Right kidney (tissue), 1 donor: ENCODE measurements at regions not wholly inside any gene's neighbourhood (a gene's known extent, or its start where the extent isn't known, plus 50 kb on each side); places are given as distances from the start of the nearest gene placed in this dataset.
"Not testable (repeated sequence)": the region's sequence is repeated elsewhere in the genome, so short reads cannot be mapped to it uniquely, and the experiment has no call there.

Experiments used
- DNase-seq: peaks from one replicate; pipeline ENCODE4 v3.0.0-alpha.2; 2016

DNA sequence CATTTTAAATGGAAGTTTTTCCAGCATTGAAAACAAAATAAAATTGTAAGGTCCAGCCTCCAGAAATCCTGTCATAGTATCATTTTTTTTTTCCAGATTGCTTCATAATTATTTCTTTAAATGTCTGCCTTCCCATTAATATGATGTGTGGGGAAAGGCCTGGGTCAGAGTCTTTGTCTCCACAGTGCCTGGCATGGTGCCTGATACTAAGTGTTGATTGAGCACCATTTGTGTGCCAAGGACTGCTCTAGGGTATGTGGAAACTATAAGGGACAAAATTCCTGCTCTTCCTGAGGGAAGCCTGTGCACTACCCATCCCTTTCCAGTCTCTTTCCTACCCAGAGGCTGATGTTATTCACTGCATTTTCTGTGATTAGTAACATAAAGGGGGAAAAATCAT is 53.1 kb upstream of the BEND4 start:
- DNase-seq: no peak

GRCh38 chr4:42216664-42217063 is 64.2 kb upstream of the BEND4 start:
- DNase-seq: no peak

DNA sequence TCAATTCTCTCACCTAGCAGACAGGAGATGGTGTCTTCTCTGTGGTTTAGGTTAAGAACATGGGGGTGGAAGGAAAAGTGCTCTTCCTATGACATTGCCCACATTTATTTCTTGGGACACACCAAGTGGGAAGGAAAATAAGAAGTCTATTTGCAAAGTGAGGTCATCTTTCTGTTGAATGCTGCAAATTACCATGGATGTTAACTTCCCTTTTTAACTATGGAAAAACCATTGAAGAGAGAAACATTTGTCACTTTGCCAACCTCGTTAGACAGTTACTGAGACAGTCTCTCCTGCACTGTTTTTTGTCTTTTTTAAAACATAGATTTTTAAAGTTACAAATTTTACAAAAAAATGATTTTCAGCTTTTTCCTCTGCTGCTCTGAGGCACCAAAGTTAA is 72.8 kb upstream of the BEND4 start:
- no peak for DNase-seq

GRCh38 chr4:42234817-42235216 is 82.4 kb upstream of the BEND4 start:
- DNase-seq: no peak

DNA sequence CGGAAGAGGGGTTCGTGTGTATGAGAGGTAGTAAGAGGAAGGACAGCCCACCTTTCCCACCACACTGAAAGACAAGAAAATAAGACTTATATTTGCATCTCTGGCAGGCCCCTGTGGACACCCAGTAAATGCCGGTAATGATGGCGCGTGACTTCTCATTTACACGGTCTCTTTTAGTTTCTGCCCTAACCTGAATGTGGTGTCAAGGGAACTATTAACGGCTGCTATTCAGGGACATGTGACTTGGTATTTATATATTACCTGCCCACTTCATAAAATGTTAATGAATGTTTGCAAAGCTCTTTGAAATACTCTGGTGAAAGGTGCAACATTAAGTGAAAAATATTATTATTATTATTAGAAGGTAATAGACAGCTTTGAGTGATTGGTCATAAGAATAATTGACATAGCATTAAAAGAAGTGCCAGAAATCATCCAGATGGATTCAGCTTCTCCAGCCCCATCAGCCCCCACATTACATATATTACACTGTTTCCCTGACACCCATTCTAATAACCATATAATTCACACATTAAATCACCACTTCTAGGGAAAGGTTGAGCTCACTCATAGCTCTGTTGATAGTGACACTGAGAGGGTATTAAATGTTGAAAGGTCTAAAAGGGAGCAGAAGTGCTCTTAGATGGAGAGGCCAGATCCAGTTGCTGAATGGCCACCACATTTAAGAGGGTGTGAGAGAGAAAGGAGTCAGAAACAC is 83.0 kb upstream of the BEND4 start:
- DNase-seq: no peak

DNA sequence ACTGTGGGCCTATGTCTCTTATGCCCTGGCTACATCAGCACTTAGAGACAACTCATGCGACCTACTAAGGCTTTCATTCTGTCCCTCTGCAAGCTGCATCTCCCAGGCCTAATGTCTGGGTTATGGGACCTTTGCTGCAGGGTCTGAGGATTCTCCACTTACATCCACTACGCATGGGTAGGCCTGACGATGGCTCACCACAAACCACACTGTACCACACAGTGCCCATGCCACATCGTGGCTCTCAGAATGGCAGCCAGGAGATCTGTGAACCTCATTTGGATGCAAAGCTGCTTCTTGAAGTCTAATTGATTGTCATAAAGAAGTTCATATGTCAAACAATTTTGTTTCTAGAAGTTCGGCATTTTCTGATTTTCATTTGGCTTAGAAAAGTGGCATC is 84.6 kb upstream of the BEND4 start:
- no peak for DNase-seq

DNA sequence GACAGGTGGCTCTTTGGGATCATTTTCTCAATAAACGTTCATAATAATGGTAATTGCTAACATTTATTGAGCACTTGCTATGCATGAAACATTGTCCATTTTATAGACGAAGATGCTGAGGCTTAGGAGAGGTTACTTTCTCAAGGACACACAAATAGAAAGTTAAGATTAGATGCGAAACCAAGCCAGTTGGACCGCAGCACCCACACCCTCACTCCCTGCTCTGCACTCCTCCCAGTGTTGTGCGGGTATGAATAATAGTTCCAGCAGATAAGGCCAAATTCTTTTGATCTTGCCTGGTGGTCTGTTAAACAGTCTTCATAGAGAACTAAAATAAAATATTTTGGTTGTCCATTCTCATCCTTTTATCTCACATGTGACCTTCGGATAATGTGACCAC is 85.0 kb upstream of the BEND4 start:
- DNase-seq: no peak

GRCh38 chr4:42248972-42249371 is 96.5 kb upstream of the BEND4 start:
- DNase-seq: no peak

DNA sequence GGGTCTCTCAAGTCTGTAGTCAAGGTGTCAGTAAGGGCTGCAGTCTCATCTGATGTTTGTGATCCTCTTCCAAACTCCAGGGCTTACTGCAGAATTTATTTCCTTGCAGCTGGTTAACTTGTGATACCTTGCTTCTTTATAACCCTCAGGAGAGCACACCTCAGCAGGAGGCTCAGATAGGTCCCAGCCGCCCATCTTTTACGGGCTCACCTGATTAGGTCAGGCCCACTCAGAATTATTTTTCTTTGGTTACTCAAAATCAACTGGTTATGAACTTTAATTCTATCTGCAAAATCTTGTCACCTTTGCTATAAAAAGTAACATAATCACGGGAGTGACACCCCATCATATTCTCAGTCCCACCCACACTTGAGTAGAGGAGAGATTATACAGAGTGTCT is 99.9 kb upstream of the BEND4 start:
- DNase-seq: no peak

DNA sequence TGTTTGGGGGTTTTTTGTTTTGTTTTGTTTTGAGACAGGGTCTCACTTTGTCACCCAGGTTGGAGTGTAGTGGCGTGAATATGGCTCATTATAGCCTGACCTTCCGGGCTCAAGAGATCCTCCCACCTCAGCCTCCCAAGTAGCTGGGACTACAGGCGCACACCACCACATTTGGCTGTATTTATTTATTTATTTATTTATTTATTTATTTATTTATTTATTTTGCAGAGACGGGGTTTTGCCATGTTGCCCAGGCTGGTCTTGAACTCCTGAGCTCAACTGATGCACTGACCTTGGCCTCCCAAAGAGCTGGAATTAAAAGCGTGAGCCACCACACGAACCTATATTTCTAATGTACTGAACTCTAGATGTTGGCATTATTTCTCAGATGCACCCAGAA is 105.2 kb upstream of the BEND4 start:
- not testable (repeated sequence) for DNase-seq

DNA sequence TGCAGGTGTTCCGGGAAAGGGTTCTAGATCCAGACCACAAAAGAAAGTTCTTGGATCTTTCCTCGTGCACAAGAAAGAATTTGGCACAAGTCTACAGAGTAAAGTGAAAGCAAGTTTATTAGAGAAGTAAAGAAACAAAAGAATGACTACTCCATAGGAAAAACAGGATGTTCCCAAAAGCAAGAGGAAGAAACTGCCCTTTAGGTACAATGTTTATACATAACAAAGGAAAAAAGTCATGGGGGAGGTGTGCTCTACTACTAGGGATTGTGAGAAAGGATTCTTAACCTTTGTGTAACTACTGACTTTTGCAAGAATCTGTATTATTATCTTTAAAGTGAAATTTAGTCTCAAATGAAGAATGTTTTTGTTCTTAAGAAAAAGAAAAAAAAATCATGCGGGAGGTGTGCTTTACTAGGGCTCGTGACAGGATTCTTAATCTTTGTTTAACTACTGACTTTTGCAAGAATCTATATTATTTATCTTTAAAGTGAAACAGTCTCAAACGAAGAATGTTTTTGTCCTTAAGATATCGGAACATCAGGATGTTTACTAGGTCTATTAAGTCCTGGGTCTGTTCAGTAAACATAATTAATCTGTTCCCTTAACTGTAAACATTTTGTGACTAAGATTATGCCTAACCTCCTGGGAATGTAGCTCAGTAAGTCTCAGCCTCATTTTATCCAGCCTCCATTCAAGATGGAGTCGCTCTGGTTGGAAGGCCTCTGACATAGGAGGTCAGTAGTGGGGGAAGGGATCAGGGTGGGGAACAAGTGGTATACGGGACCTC is 110.4 kb upstream of the BEND4 start:
- no peak for DNase-seq

GRCh38 chr4:42265782-42266602 is 113.5 kb upstream of the BEND4 start:
- DNase-seq: no peak

DNA sequence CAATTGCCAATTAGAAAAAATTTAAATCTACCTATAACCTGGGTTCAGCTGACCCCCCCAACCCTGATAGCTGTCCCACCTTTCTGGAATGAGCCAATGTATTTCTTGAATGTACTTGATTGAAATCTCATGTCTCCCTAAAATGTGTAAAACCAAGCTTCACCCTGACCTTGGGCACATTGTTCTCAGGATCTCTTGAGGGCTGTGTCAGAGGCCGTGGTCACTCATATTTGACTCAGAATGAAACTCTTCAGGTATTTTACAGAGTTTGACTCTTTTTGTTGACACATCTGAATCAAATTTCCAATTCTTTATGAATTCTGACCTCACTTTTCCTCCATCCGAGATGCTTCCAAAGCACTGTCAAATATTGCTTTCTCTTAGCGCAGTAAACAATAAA is 115.3 kb upstream of the BEND4 start:
- no peak for DNase-seq

DNA sequence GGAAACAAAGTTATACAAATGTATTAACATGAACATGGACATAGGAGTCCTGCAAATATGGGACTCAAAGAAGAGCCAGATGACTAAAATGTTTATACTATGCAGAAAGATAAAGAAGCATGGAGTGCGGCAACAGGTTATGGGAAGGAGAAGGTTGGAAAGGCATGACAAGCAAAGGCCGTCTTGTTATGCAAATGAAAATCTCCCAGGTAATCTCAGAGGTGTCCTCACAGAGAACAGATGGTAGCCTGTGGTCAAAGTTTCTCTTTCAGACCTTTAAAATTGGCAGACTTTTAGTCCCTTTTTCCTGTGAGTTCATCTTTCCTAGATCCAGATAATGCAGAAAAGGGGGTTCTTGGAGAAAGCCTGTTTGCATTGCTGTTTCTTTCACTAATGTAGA is 116.4 kb upstream of the BEND4 start:
- DNase-seq: no peak

DNA sequence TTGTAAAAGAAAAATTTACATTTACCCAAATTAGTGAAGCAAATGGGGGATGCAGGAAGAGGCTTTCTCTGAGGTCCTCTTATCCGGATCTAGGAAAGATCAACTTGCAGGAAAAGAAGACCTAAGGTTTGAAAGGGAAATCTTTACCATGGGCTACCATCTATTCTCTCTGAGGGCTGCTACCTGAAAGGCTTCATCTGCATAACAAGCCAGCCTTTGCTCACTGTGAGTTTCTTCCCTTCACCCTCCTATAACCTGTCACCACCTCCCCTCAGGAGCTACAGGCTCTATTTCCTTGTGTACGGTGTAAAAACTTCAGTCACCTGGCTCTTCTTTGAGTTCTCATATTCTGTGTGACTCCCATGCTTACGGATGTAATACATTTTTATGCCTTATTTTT is 118.6 kb upstream of the BEND4 start:
- DNase-seq: no peak

DNA sequence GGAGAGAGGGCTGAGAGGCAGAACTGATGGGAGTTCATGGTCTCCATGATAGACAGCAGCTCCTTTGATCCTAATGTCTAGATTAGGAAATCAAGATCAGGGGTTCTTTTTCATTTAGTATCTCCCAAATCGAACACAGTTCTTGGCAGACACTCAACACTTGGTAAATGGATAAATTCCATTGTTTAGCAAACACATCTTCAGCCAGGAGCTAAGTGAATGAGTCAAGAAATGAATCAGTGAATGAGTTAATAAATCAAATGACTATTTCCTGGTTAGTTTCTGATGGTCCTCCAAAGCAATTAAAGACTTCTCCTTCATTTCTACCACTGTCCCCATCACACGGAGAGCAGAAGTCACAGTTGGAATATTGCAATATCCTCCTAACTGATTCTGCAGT is 120.0 kb upstream of the SHISA3 start:
- no peak for DNase-seq

DNA sequence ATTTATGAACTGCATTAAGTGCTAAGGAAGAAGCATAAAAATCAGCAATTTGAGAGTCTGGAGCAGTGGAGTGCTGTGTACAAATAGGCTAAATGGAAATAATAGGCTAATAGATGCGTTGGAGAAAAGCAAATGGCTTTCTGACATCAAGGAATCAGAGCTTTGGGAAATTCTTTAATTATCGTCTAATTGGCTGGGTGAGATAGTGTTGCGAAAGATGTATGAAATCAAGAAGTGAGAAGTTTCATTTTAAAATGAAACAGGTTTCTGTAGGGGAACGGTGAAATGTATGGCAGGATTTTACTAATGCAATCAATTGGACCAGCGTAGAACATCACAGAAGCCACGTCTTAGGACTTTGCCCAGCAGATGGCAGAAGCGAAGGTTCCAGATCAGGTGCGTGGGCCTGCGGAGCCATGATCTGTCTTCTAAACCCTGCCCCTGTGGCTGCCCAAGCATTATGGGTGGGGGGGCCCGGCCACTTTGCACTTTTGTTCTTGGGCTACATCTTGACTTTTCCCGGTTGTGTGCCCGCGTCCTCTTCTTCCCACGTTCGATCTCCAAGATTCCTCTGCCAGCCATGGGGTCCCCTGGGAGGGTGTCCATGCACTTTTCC is 118.5 kb upstream of the SHISA3 start:
- DNase-seq: no peak

DNA sequence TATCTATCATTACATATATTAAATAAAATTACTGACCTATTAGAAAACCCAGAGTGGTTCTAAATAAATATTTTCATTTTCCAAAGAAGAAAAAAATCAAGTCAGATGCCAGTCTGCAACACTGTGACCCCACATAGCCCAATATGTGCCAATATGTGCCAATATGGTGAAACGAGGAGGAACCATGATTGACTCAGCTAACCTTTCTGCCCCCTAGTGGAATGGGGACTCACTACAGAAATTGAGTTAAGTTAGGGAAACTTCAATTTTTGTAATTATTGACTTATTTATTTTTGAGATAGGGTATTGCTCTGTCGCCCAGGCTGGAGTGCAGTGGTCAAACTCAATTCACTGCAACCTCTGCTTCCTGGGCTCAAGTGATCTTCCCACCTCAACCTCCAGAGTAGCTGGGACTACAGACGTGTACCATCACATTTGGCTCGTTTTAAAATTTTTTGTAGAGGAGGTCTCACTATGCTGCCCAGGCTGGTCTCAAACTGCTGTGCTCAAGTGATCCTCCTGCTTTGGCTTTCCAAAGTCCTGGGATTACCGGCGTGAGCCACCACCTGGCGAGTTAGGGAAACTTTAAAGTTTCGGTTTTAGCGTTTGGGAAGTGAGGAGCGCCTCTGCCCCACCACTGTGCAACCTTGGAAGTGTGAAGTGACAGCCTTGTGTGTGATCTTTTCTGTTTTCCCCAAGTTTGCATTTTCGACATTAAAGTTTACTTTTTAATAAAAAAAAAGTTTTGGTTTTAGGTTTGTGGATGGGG is 116.8 kb upstream of the SHISA3 start:
- DNase-seq: no peak

DNA sequence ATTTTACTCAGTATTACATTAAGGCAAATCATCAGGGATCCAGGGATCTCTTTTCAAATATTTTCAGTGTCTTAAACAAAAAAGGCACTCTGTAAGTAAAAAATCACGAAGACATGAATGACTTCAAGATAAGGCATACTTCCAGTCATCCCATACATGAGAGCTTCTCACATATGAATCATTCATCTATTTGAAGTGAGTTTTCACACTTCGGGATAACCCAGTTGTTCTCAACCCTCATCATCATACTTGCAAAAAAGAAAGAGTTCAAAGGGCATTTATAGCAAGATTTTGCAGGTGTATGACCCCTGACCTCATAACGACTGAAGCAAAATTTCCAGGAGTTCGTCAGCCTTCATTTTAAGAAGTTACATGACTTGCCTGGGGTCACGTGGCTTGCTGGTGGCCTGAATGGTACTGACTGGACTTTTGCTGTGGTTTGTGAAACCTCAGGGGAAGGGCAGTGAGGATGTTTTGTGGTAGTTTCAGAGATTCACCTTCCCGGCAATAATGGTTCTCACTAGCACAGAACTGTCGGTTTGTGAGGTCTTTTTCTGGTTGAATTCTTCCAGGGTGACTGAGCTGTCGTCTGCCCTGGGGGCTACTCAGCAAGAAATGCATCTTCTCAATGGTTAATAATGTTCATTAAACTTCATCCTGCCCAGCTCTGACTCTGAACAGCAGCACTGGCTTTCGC is 115.8 kb upstream of the SHISA3 start:
- no peak for DNase-seq

- DNase-seq: peak; percentile 65
These were observed 115.0 kb upstream of the SHISA3 start for GRCh38 chr4:42282081-42282901.
